HepG2 (cell line): ENCODE measurements at regions not wholly inside any gene's neighbourhood (a gene's known extent, or its start where the extent isn't known, plus 50 kb on each side); places are given as distances from the start of the nearest gene placed in this dataset.

Experiments
- ATAC-seq: fragments of 200-7000 bp; cut with Tn5 transposase; 3 replicates; pipeline ENCODE4 v1.9.1; 2020; ENCODE audit warnings: mild to moderate bottlenecking, moderate library complexity
- BruUV-seq: library from RNA; stranded (reverse); fragments of 400-500 nt; replicated peaks from 2 replicates; lab custom pipeline; 2021; lab: Mats Ljungman, UMichigan
- CTCF ChIA-PET: fragments of 300-600 bp; formaldehyde crosslinking; extraction: SDS; loops from one replicate; lab custom pipeline; 2021; ENCODE audit warnings: low total read pairs, inconsistent platforms, low intra/inter-chr PET ratio; lab: Yijun Ruan, JAX
- POLR2A ChIA-PET: fragments of 350-600 bp; sonication (Branson Sonifier 250); formaldehyde crosslinking; loops from one replicate; lab custom pipeline; 2020; ENCODE audit warnings: antibody characterized with exemption, inconsistent platforms; lab: Yijun Ruan, JAX
- DNase-seq: peaks from one replicate; pipeline ENCODE4 v3.0.0-alpha.2; 2015; ENCODE audit warnings: low spot score
- FAIRE-seq: peaks from 3 replicates; lab custom pipeline; 2011; peaks lifted over from hg19 to GRCh38; lab: Jason Lieb, UNC
- H2AFZ ChIP-seq: one replicate; pipeline ENCODE4 v1.6.1; 2011; ENCODE audit warnings: low read length, inconsistent platforms
- H3K27ac ChIP-seq: fragments of 300-600 bp; 3 replicates; pipeline ENCODE4 v1.8.0; 2011; ENCODE audit warnings: mixed run types, mild to moderate bottlenecking, mixed read lengths, low read length, inconsistent platforms; ENCODE audit not compliant: insufficient read depth; ENCODE audit errors: extremely low read length
- H3K27me3 ChIP-seq, 2 experiments: fragments of 200-600 bp in 1 of 2; 2 replicates in 1 of 2; 3 replicates in 1 of 2; pipeline versions ENCODE4 v1.6.0 to v1.8.0; 2011; ENCODE audit warnings: low read length in 2 of 2, mild to moderate bottlenecking in 2 of 2, moderate library complexity in 2 of 2, inconsistent platforms in 1 of 2; ENCODE audit not compliant: insufficient read depth in 2 of 2, control insufficient read depth in 1 of 2
- H3K36me3 ChIP-seq, 2 experiments: fragments of 200-600 bp in 1 of 2; replicated peaks in 1 of 2; 2 replicates in 1 of 2; 3 replicates in 1 of 2; pipeline versions ENCODE4 v1.5.1 to v1.8.0; 2011; ENCODE audit warnings: low read length in 2 of 2, inconsistent platforms in 1 of 2; ENCODE audit not compliant: insufficient read depth in 2 of 2, control insufficient read depth in 1 of 2
- H3K4me1 ChIP-seq: 2 replicates; pipeline ENCODE4 v1.5.1; 2012; ENCODE audit warnings: low read length, inconsistent platforms; ENCODE audit not compliant: insufficient read depth
- H3K4me2 ChIP-seq: 2 replicates; pipeline ENCODE4 v1.6.0; 2011; ENCODE audit warnings: low read depth, low read length, inconsistent platforms
- H3K4me3 ChIP-seq, 3 experiments: fragments of 200-600 bp in 1 of 3; sonication (generic), shearing (Covaris generic) in 1 of 3; replicated peaks in 1 of 3; 2 replicates each; pipeline ENCODE4 v1.5.1; 2011 to 2016; ENCODE audit warnings: low read length in 3 of 3, inconsistent platforms in 2 of 3, low read depth in 2 of 3, mild to moderate bottlenecking in 2 of 3, control low read depth in 1 of 3, mixed read lengths in 1 of 3; ENCODE audit not compliant: insufficient read depth in 1 of 3
- H3K79me2 ChIP-seq: one replicate; pipeline ENCODE4 v1.6.1; 2011; ENCODE audit warnings: low read length, inconsistent platforms; ENCODE audit not compliant: insufficient read depth
- H3K9ac ChIP-seq: 2 replicates; pipeline ENCODE4 v1.6.0; 2011; ENCODE audit warnings: mild to moderate bottlenecking, low read depth, low read length, inconsistent platforms; ENCODE audit not compliant: insufficient read depth
- H3K9me3 ChIP-seq: 2 replicates; pipeline ENCODE4 v1.5.1; 2012; ENCODE audit warnings: mild to moderate bottlenecking, low read length
- H4K20me1 ChIP-seq: 2 replicates; pipeline ENCODE4 v1.6.0; 2011; ENCODE audit warnings: inconsistent platforms, mild to moderate bottlenecking, low read length, moderate library complexity; ENCODE audit not compliant: insufficient read depth
- ATF1 ChIP-seq: IDR thresholded peaks from 2 replicates; pipeline ENCODE4 v1.6.1; 2016; ENCODE audit warnings: mild to moderate bottlenecking, control low read depth
- FLYWCH1 ChIP-seq: sonication (generic); formaldehyde crosslinking; IDR thresholded peaks from 2 replicates; pipeline ENCODE4 v1.8.1; 2023; ENCODE audit warnings: mild to moderate bottlenecking, missing genetic modification reagents
- KMT2B ChIP-seq: IDR thresholded peaks from 2 replicates; pipeline ENCODE4 v1.6.1; 2016; ENCODE audit warnings: missing genetic modification reagents, missing compliant biosample characterization
- PLSCR1 ChIP-seq: sonication (generic); formaldehyde crosslinking; IDR thresholded peaks from 2 replicates; pipeline ENCODE4 v1.5.0; 2020; ENCODE audit warnings: missing genetic modification reagents, mild to moderate bottlenecking, borderline replicate concordance
- TFAP4 ChIP-seq: sonication (generic); IDR thresholded peaks from 2 replicates; pipeline ENCODE4 v1.6.1; 2016; ENCODE audit warnings: low read depth, borderline replicate concordance
- ZBTB46 ChIP-seq: sonication (generic); formaldehyde crosslinking; IDR thresholded peaks from 2 replicates; pipeline ENCODE4 v1.4.0; 2020; ENCODE audit warnings: mild to moderate bottlenecking, missing genetic modification reagents, borderline replicate concordance
- ZNF10 ChIP-seq: sonication (generic); formaldehyde crosslinking; IDR thresholded peaks from 2 replicates; pipeline ENCODE4 v1.4.0; 2020; ENCODE audit warnings: mild to moderate bottlenecking, low read depth, missing genetic modification reagents, borderline replicate concordance
- ZNF256 ChIP-seq: sonication (generic); formaldehyde crosslinking; conservative IDR thresholded peaks from 2 replicates; pipeline ENCODE4 v1.4.0; 2020; ENCODE audit warnings: missing genetic modification reagents
- ZNF577 ChIP-seq: sonication (generic); formaldehyde crosslinking; IDR thresholded peaks from 2 replicates; pipeline ENCODE4 v1.4.0; 2020; ENCODE audit warnings: mild to moderate bottlenecking, low read depth, missing genetic modification reagents, borderline replicate concordance
- ZNF737 ChIP-seq: sonication (generic); formaldehyde crosslinking; IDR thresholded peaks from 2 replicates; pipeline ENCODE4 v1.5.0; 2020; ENCODE audit warnings: missing genetic modification reagents, mild to moderate bottlenecking, borderline replicate concordance
- ZSCAN22 ChIP-seq: sonication (generic); formaldehyde crosslinking; IDR thresholded peaks from 2 replicates; pipeline ENCODE4 v1.4.0; 2020; ENCODE audit warnings: mild to moderate bottlenecking, missing genetic modification reagents
- WGBS: methylation state at CpG from one replicate; pipeline ENCODE4 v1.1.6; 2017; ENCODE audit warnings: low lambda C conversion rate; 5-methylcytosine and 5-hydroxymethylcytosine counted together
- in situ Hi-C: cut with HindIII; loops from 2 replicates; pipeline ENCODE4 v1.10.0; 2017; ENCODE audit warnings: low pct_unique_long_range_greater_than_20kb; ENCODE audit not compliant: extremely low pct_ligation_motif_present
- intact Hi-C: fragments of 100-400 bp; cut with micrococcal nuclease; formaldehyde crosslinking; loops from one replicate; pipeline ENCODE4 v1.10.0; 2022; ENCODE audit not compliant: unreplicated experiment

GRCh38 chr3:147237991-147238390 lies 168.4 kb downstream of the ZIC4 start:
- in situ Hi-C loops, result no loop called here
- DNase-seq (no peak), FAIRE-seq (no peak), ATAC-seq (no peak)
- Histone ChIP-seq H3K27ac (no peak overlapping the region), H3K4me2 (no peak overlapping the region), H4K20me1 (no peaks in the 10 kb centered on the region), H2AFZ (no peak overlapping the region), H3K36me3 (no peaks in the 10 kb centered on the region), H3K79me2 (no peaks in the 10 kb centered on the region), H3K4me1 (no peaks in the 10 kb centered on the region), H3K4me3 (no peak overlapping the region), H3K27me3 (no peaks in the 10 kb centered on the region), H3K9ac (no peak overlapping the region), H3K9me3 (no peaks in the 10 kb centered on the region)
- CTCF ChIA-PET, result no interaction called here
- intact Hi-C loops, result no loop called here
- TF ChIP-seq ZNF256 (CRISPR knock-in tag) (no peak), TFAP4 (no peak), ZBTB46 (CRISPR knock-in tag) (no peak), FLYWCH1 (no peak), KMT2B (CRISPR knock-in tag) (no peak), ZSCAN22 (CRISPR knock-in tag) (no peak), ZNF577 (no peak), PLSCR1 (CRISPR knock-in tag) (no peak), ZNF737 (CRISPR knock-in tag) (no peak), ATF1 (CRISPR knock-in tag) (no peak), ZNF10 (no peak)
- POLR2A ChIA-PET, result no interaction called here
- 32% methylated on average over 4 of the region's 4 CpGs for WGBS
- no TSS peak for BruUV-seq
